B cell (primary cell): ENCODE measurements at regions not wholly inside any gene's neighbourhood (a gene's known extent, or its start where the extent isn't known, plus 50 kb on each side); places are given as distances from the start of the nearest gene placed in this dataset.

Experiments used
- ATAC-seq: fragments of 200-7000 bp; cut with Tn5 transposase; one replicate; pipeline ENCODE4 v1.10.0; 2021; ENCODE audit warnings: low read depth, mild to moderate bottlenecking, moderate number of reproducible peaks, moderate library complexity
- CTCF ChIA-PET: fragments of 350-600 bp; sonication (Branson Sonifier 250); formaldehyde crosslinking; loops from one replicate; lab custom pipeline; 2021; ENCODE audit warnings: antibody characterized with exemption, inconsistent platforms; lab: Charles Lee
- POLR2A ChIA-PET: fragments of 350-600 bp; sonication (Branson Sonifier 250); formaldehyde crosslinking; loops from one replicate; lab custom pipeline; 2021; ENCODE audit warnings: antibody characterized with exemption; lab: Charles Lee
- DNase-seq: peaks from one replicate; pipeline ENCODE4 v3.0.0; 2013
- H2AFZ ChIP-seq: 2 replicates; pipeline ENCODE4 v1.6.1; 2012; ENCODE audit warnings: mild to moderate bottlenecking, low read depth, low read length; ENCODE audit not compliant: insufficient read depth, poor library complexity, severe bottlenecking
- H3K27ac ChIP-seq, 2 donors: 1 replicate in 1 of 2; 2 replicates in 1 of 2; pipeline ENCODE4 v1.5.1; 2012 to 2013; ENCODE audit warnings: low read length in 2 of 2, mild to moderate bottlenecking in 2 of 2, moderate library complexity in 1 of 2
- H3K27me3 ChIP-seq, 4 experiments: fragments of 200-600 bp in 1 of 4; sonication (generic) in 1 of 4; replicated peaks in 1 of 4; 1 replicate in 2 of 4; 2 replicates in 2 of 4; pipeline versions ENCODE4 v1.6.1 to v1.7.0; 2013 to 2016; ENCODE audit warnings: low read length in 3 of 4, mild to moderate bottlenecking in 2 of 4, mixed read lengths in 1 of 4, moderate library complexity in 1 of 4; ENCODE audit not compliant: insufficient read depth in 4 of 4, control insufficient read depth in 3 of 4; ENCODE audit errors: control extremely low read depth in 1 of 4
- H3K36me3 ChIP-seq, 2 experiments: replicated peaks in 1 of 2; 1 replicate in 1 of 2; 2 replicates in 1 of 2; pipeline versions ENCODE4 v1.6.1 to v1.7.1; 2013; ENCODE audit warnings: low read length in 1 of 2; ENCODE audit not compliant: insufficient read depth in 2 of 2, control insufficient read depth in 1 of 2; ENCODE audit errors: control extremely low read depth in 1 of 2, extremely low read depth in 1 of 2
- H3K4me1 ChIP-seq, 2 donors: fragments of 200-600 bp in 1 of 2; sonication (generic) in 1 of 2; 1 replicate in 1 of 2; 2 replicates in 1 of 2; pipeline versions ENCODE4 v1.5.1 to v1.6.1; 2013 to 2017; ENCODE audit warnings: low read length in 2 of 2; ENCODE audit not compliant: control insufficient read depth in 2 of 2, insufficient read depth in 2 of 2
- H3K4me2 ChIP-seq: replicated peaks from 2 replicates; pipeline ENCODE3; 2012; ENCODE audit warnings: mild to moderate bottlenecking, low read depth, low read length; ENCODE audit not compliant: poor library complexity, severe bottlenecking
- H3K4me3 ChIP-seq, 5 experiments: fragments of 200-600 bp in 1 of 5; sonication (generic) in 1 of 5; 1 replicate in 3 of 5; 2 replicates in 2 of 5; pipeline versions ENCODE4 v1.5.1 to v1.7.0; 2011 to 2016; ENCODE audit warnings: low read length in 4 of 5, mild to moderate bottlenecking in 4 of 5, low read depth in 2 of 5, control low read depth in 1 of 5, moderate library complexity in 1 of 5; ENCODE audit not compliant: insufficient read depth in 1 of 5; ENCODE audit errors: control extremely low read depth in 1 of 5, extremely low read depth in 1 of 5
- H3K79me2 ChIP-seq: fragments of 200-600 bp; sonication (generic); one replicate; pipeline ENCODE4 v1.6.0; 2016; ENCODE audit warnings: low read length; ENCODE audit not compliant: control insufficient read depth, insufficient read depth
- H3K9ac ChIP-seq: fragments of 200-600 bp; sonication (generic); 2 replicates; pipeline ENCODE4 v1.6.1; 2017; ENCODE audit warnings: mild to moderate bottlenecking, low read length, moderate library complexity
- H3K9me3 ChIP-seq, 3 donors: one replicate each; pipeline versions ENCODE4 v1.6.1 to v1.7.1; 2013; ENCODE audit warnings: low read length in 2 of 3; ENCODE audit not compliant: control insufficient read depth in 2 of 3, insufficient read depth in 1 of 3; ENCODE audit errors: control extremely low read depth in 1 of 3
- H4K20me1 ChIP-seq: 2 replicates; pipeline ENCODE4 v1.6.0; 2012; ENCODE audit warnings: mild to moderate bottlenecking, low read length; ENCODE audit not compliant: insufficient read depth, control insufficient read depth, poor library complexity, severe bottlenecking
- H3K27ac Mint-ChIP-seq: one replicate; pipeline ENCODE4 v1.8.0; 2021; ENCODE audit warnings: mixed read lengths
- H3K27me3 Mint-ChIP-seq: one replicate; pipeline ENCODE4 v1.8.0; 2021; ENCODE audit warnings: mixed read lengths
- H3K4me1 Mint-ChIP-seq: one replicate; pipeline ENCODE4 v1.8.0; 2021; ENCODE audit warnings: mixed read lengths
- H3K4me3 Mint-ChIP-seq: one replicate; pipeline ENCODE4 v1.8.0; 2021; ENCODE audit warnings: mixed read lengths
- H3K9me3 Mint-ChIP-seq: one replicate; pipeline ENCODE4 v1.8.0; 2022; ENCODE audit warnings: mixed read lengths; ENCODE audit not compliant: insufficient read depth
- EZH2 ChIP-seq: IDR thresholded peaks from 2 replicates; pipeline ENCODE4 v1.6.1; 2012; ENCODE audit warnings: borderline replicate concordance, low read depth, mild to moderate bottlenecking, moderate library complexity, low read length; ENCODE audit not compliant: insufficient read depth, poor library complexity, severe bottlenecking
- WGBS: methylation state at CpG from one replicate; pipeline ENCODE4 v1.1.5; 2013; ENCODE audit warnings: missing lambda C conversion rate; ENCODE audit not compliant: insufficient coverage; 5-methylcytosine and 5-hydroxymethylcytosine counted together
- intact Hi-C: fragments of 100-400 bp; cut with micrococcal nuclease; formaldehyde crosslinking; loops from one replicate; pipeline ENCODE4 v1.10.0; 2022
- TF ChIP-seq, protein P1 (sequence below): fragments of 200-600 bp; IDR thresholded peaks from one replicate; pipeline ENCODE4 v1.8.0; 2022; ENCODE audit warnings: antibody characterized with exemption, mild to moderate bottlenecking

DNA sequence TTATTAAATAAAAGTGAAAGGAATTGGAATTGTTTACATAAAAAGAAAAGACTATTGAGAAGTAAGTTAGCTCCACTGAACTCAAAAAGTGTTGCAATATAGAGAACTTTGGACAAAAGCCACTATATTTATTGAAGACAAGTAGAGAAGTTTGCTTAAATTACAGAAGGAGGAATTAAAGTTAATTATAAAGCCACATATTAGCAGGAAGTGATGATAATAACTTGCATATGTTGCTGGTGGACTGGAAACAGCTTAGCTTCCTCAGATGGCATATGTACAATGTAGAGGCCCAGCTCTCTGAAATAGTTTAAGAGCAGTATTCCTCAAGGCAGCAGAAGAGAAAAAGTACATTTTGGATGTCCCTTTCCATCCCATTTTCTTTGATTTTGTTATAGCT is 400.7 kb downstream of the GATA3 start:
- no peaks in the 10 kb centered on the region for H3K27me3 ChIP-seq
- no peaks in the 10 kb centered on the region for H3K4me1 ChIP-seq
- no peaks in the 10 kb centered on the region for H3K36me3 ChIP-seq
- ChIA-PET POLR2A (no interaction called here), CTCF (no interaction called here)
- H3K27ac ChIP-seq = no peak overlapping the region
- Mint-ChIP-seq H3K27ac (no peak overlapping the region), H3K27me3 (no peaks in the 10 kb centered on the region), H3K4me3 (no peak overlapping the region), H3K4me1 (no peaks in the 10 kb centered on the region), H3K9me3 (no peaks in the 10 kb centered on the region)
- peaks cover 0 to 5% (median 0%) of the 10 kb centered on the region in 3 donors for H3K9me3 ChIP-seq
- no peak overlapping the region for H3K4me3 ChIP-seq
- no peaks in the 10 kb centered on the region for H3K79me2 ChIP-seq
- DNase-seq = no peak
- H3K9ac ChIP-seq = no peak overlapping the region
- H3K4me2 ChIP-seq = no peak overlapping the region
- intact Hi-C loops = no loop called here
- H4K20me1 ChIP-seq = no peaks in the 10 kb centered on the region
- TF ChIP-seq EZH2 = no peak
- TF ChIP-seq, protein P1, sequence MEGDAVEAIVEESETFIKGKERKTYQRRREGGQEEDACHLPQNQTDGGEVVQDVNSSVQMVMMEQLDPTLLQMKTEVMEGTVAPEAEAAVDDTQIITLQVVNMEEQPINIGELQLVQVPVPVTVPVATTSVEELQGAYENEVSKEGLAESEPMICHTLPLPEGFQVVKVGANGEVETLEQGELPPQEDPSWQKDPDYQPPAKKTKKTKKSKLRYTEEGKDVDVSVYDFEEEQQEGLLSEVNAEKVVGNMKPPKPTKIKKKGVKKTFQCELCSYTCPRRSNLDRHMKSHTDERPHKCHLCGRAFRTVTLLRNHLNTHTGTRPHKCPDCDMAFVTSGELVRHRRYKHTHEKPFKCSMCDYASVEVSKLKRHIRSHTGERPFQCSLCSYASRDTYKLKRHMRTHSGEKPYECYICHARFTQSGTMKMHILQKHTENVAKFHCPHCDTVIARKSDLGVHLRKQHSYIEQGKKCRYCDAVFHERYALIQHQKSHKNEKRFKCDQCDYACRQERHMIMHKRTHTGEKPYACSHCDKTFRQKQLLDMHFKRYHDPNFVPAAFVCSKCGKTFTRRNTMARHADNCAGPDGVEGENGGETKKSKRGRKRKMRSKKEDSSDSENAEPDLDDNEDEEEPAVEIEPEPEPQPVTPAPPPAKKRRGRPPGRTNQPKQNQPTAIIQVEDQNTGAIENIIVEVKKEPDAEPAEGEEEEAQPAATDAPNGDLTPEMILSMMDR = no peak
- no peak overlapping the region for H2AFZ ChIP-seq
- no peak for ATAC-seq

DNA sequence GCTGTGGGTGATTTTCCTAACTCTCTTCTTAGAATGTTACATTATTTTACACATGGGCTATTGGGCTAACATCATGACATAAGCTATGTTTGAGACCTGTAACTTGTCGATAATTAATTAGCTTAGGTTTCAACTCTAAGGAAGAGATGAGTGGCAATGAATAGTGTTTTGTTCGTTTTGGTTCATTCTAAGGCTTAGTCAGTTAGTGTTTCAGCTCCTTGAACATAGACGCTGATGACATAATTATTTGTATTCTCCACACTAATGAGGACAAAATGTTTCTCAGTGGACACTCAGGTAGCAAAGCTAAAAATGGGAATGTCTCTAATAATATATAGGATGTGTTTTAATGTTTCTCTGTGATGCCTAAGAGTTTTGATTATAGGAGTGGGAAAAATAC is 401.9 kb downstream of the GATA3 start:
- Mint-ChIP-seq H3K9me3 (no peaks in the 10 kb centered on the region), H3K27me3 (no peaks in the 10 kb centered on the region), H3K4me1 (no peaks in the 10 kb centered on the region), H3K27ac (no peak overlapping the region), H3K4me3 (no peak overlapping the region)
- no peaks in the 10 kb centered on the region for H4K20me1 ChIP-seq
- no peak overlapping the region for H3K27ac ChIP-seq
- H3K4me1 ChIP-seq = no peaks in the 10 kb centered on the region
- H3K9ac ChIP-seq = no peak overlapping the region
- no peak overlapping the region for H2AFZ ChIP-seq
- no peak overlapping the region for H3K4me2 ChIP-seq
- no peaks in the 10 kb centered on the region for H3K79me2 ChIP-seq
- ChIA-PET CTCF (no interaction called here), POLR2A (no interaction called here)
- TF ChIP-seq, protein P1 = no peak
- TF ChIP-seq EZH2 = no peak
- no CpG with 5 or more reads among the region's 3 CpGs for WGBS
- H3K36me3 ChIP-seq = no peaks in the 10 kb centered on the region
- intact Hi-C loops = no loop called here
- no peaks in the 10 kb centered on the region for H3K27me3 ChIP-seq
- no peak overlapping the region for H3K4me3 ChIP-seq
- ATAC-seq = no peak
- no peak for DNase-seq
- H3K9me3 ChIP-seq = peaks cover 0 to 5% (median 0%) of the 10 kb centered on the region in 3 donors
